Uterus (tissue), 3 donors: ENCODE measurements at regions not wholly inside any gene's neighbourhood (a gene's known extent, or its start where the extent isn't known, plus 50 kb on each side); places are given as distances from the start of the nearest gene placed in this dataset.
A peak's percentile ranks its signal among the peaks of the same experiment; 100 is the strongest.

Experiments used
- DNase-seq, 2 donors: peaks; one replicate each; pipeline ENCODE4 v3.0.0-alpha.2; 2019 to 2020
- H3K27ac ChIP-seq, 2 donors: fragments of 200-600 bp; sonication (generic); 1 replicate in 1 of 2; 2 replicates in 1 of 2; pipeline ENCODE4 v1.5.1; 2016 to 2018
- H3K27me3 ChIP-seq, 2 donors: fragments of 200-600 bp; sonication (generic); one replicate each; pipeline ENCODE4 v1.5.1; 2018 to 2019; ENCODE audit warnings: control low read depth in 1 of 2
- H3K36me3 ChIP-seq, 2 donors: fragments of 200-600 bp; sonication (generic); one replicate each; pipeline ENCODE4 v1.5.1; 2019; ENCODE audit warnings: control low read depth in 1 of 2
- H3K4me1 ChIP-seq, 2 donors: fragments of 200-600 bp; sonication (generic); one replicate each; pipeline ENCODE4 v1.5.1; 2018 to 2019; ENCODE audit warnings: control low read depth in 1 of 2
- H3K4me3 ChIP-seq, 2 donors: fragments of 200-600 bp; sonication (generic); 1 replicate in 1 of 2; 2 replicates in 1 of 2; pipeline ENCODE4 v1.5.1; 2018 to 2019; ENCODE audit warnings: mild to moderate bottlenecking in 1 of 2
- H3K9me3 ChIP-seq, 2 donors: fragments of 200-600 bp; sonication (generic); one replicate each; pipeline ENCODE4 v1.5.1; 2019; ENCODE audit warnings: control low read depth in 1 of 2
- POLR2A ChIP-seq, 2 donors: fragments of 450-650 bp; IDR thresholded peaks; one replicate each; pipeline ENCODE4 v1.6.1; 2016; ENCODE audit warnings: antibody characterized with exemption in 2 of 2, mild to moderate bottlenecking in 1 of 2, moderate library complexity in 1 of 2
- intact Hi-C: fragments of 100-400 bp; cut with DNase I; formaldehyde crosslinking; loops from one replicate; pipeline ENCODE4 v1.15.1; 2023; ENCODE audit warnings: low total_unique reads
- TF ChIP-seq, protein P1 (sequence below), 4 experiments: fragments of 200-600 bp in 2 of 4; fragments of 450-650 bp in 2 of 4; sonication (generic) in 2 of 4; IDR thresholded peaks; one replicate each; pipeline ENCODE4 v1.5.1; 2016 to 2019; ENCODE audit warnings: antibody characterized with exemption in 4 of 4, mild to moderate bottlenecking in 2 of 4, moderate library complexity in 1 of 4
- donor health status: DM: yes; HTN: yes; CAD: no.

DNA sequence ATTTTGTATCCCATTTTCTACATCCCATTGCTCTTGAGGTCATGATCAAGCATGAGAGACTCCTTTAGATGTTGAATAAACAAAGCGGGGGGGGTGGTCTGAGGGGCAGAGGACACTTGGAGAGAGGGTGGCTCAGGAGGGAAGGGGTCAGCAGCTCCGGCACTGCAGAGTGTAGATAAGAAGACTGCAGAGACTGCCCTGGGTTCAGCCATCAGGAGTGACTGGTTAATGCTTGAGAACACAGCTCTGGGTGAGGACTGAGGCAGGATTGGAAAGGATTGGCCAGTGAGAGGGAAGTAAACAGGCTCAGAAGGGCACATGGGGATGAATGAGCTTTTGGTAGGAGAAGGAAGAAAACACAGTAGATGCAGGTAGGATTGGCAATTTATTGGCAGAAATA, 205.3 kb upstream of the CNR1 start:
- Histone ChIP-seq H3K4me1 (no peaks in the 10 kb centered on the region), H3K27ac (no peak overlapping the region), H3K36me3 (no peaks in the 10 kb centered on the region), H3K27me3 (no peaks in the 10 kb centered on the region), H3K4me3 (no peak overlapping the region), H3K9me3 (no peaks in the 10 kb centered on the region)
- no peak for DNase-seq
- TF ChIP-seq POLR2A (IDR thresholded peaks at IDR 0.05) = no peak
- TF ChIP-seq, protein P1, sequence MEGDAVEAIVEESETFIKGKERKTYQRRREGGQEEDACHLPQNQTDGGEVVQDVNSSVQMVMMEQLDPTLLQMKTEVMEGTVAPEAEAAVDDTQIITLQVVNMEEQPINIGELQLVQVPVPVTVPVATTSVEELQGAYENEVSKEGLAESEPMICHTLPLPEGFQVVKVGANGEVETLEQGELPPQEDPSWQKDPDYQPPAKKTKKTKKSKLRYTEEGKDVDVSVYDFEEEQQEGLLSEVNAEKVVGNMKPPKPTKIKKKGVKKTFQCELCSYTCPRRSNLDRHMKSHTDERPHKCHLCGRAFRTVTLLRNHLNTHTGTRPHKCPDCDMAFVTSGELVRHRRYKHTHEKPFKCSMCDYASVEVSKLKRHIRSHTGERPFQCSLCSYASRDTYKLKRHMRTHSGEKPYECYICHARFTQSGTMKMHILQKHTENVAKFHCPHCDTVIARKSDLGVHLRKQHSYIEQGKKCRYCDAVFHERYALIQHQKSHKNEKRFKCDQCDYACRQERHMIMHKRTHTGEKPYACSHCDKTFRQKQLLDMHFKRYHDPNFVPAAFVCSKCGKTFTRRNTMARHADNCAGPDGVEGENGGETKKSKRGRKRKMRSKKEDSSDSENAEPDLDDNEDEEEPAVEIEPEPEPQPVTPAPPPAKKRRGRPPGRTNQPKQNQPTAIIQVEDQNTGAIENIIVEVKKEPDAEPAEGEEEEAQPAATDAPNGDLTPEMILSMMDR (IDR thresholded peaks at IDR 0.05) = no peak
- intact Hi-C loops = no loop called here

- H3K9me3 ChIP-seq = no peaks in the 10 kb centered on the region
- intact Hi-C loops = no loop called here
- H3K27me3 ChIP-seq = no peaks in the 10 kb centered on the region
- DNase-seq = no peak
- no peaks in the 10 kb centered on the region for H3K36me3 ChIP-seq
- TF ChIP-seq POLR2A (IDR thresholded peaks at IDR 0.05) = no peak
- TF ChIP-seq, protein P1 (IDR thresholded peaks at IDR 0.05) = no peak
- no peaks in the 10 kb centered on the region for H3K4me1 ChIP-seq
- no peak overlapping the region for H3K4me3 ChIP-seq
- no peak overlapping the region for H3K27ac ChIP-seq
These were observed 204.1 kb upstream of the CNR1 start for GRCh38 chr6:88370127-88370710.

GRCh38 chr6:88369262-88369661, 203.1 kb upstream of the CNR1 start:
- DNase-seq = no peak
- TF ChIP-seq, protein P1 (IDR thresholded peaks at IDR 0.05) = no peak
- no peak for TF ChIP-seq POLR2A (IDR thresholded peaks at IDR 0.05)
- no peak overlapping the region for H3K27ac ChIP-seq
- H3K9me3 ChIP-seq = no peaks in the 10 kb centered on the region
- no peaks in the 10 kb centered on the region for H3K36me3 ChIP-seq
- intact Hi-C loops = no loop called here
- H3K27me3 ChIP-seq = no peaks in the 10 kb centered on the region
- no peaks in the 10 kb centered on the region for H3K4me1 ChIP-seq
- H3K4me3 ChIP-seq = no peak overlapping the region

DNA sequence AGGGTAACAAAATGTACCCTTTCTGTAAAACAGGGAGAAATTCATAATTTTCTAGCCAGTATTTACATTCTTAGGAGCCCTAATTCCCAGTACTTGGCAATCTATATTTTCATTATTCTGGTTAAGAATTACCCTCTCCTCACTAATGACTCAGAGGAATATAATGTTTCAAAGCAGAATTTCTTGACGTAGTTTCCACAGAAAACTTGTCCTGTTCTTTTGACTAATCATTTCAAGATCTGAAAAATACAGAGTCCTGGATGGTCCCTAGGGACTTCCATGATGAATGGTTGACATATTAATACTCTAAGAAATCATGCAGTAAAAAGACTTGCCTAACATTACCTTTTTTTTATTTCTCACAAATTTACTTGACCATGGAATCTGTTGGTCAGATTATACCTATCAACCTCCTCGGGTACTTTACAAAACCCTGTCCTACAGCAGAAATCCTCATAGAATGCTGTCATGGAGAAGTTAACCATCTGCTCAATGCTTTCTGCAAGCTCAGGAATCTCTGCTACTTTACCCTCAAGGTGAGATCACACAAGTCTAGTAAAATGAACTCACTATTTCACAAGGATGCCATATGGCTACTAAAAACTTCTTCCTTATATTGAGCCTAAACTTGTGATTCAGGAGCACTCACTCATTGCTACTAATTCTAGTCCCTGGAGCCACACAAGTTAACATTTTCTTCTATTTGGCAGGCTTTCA, 202.1 kb upstream of the CNR1 start:
- peak overlapping the region in 1 of 2 donors; percentile 20 for H3K27ac ChIP-seq
- no peaks in the 10 kb centered on the region for H3K9me3 ChIP-seq
- no peak overlapping the region for H3K4me3 ChIP-seq
- DNase-seq = no peak
- no peak for TF ChIP-seq POLR2A (IDR thresholded peaks at IDR 0.05)
- TF ChIP-seq, protein P1 (IDR thresholded peaks at IDR 0.05) = no peak
- intact Hi-C loops = no loop called here
- no peaks in the 10 kb centered on the region for H3K36me3 ChIP-seq
- H3K4me1 ChIP-seq = no peaks in the 10 kb centered on the region
- H3K27me3 ChIP-seq = no peaks in the 10 kb centered on the region

DNA sequence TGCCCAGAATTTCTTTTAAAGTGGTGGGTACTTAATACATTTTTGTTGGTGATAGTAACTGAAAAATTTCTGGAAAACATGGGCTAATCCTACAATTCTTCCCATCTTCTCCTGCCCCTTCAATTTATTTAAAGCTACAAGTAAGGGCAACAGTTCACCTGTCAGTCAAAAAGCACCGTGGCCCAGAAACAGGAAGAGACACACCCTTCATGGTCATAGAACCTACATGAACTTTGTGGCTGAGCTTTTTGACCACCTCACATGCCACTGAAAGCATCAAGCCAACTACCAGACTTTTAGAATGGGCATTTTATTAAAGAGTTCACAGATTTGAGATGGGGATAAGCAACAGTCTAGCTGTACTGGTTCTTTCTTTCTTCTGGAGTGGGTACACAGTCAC, 201.1 kb upstream of the CNR1 start:
- intact Hi-C loops = no loop called here
- Histone ChIP-seq H3K27ac (peak overlapping the region; percentile 27 to 36), H3K9me3 (no peaks in the 10 kb centered on the region), H3K36me3 (no peaks in the 10 kb centered on the region), H3K4me1 (no peaks in the 10 kb centered on the region), H3K4me3 (no peak overlapping the region), H3K27me3 (no peaks in the 10 kb centered on the region)
- TF ChIP-seq POLR2A (IDR thresholded peaks at IDR 0.05) = no peak
- TF ChIP-seq, protein P1 (IDR thresholded peaks at IDR 0.05) = no peak
- no peak for DNase-seq
